ENCODE measurements at regions not wholly inside any gene's neighbourhood (a gene's known extent, or its start where the extent isn't known, plus 50 kb on each side); places are given as distances from the start of the nearest gene placed in this dataset.
A peak's percentile ranks its signal among the peaks of the same experiment; 100 is the strongest.

- H4K8ac ChIP-seq (ENCODE audit: extremely low read depth, insufficient read depth, low read length): no peak overlapping the region
- H2BK20ac ChIP-seq (ENCODE audit: low read length): no peak overlapping the region
- H4K20me1 ChIP-seq (replicated peaks in 1 of 2; ENCODE audit: control insufficient read depth in 1 of 2, insufficient read depth in 2 of 2, low read length in 2 of 2): no peaks in the 10 kb centered on the region
- H3K4me2 ChIP-seq (ENCODE audit: insufficient read depth in 1 of 2, low read depth in 2 of 2, low read length in 2 of 2): no peak overlapping the region
- H2AFZ ChIP-seq (ENCODE audit: low read length): no peak overlapping the region
- peaks cover 21 to 30% of the 10 kb centered on the region in 2 experiments; a peak in 2 of 4 replicates for H3K9me3 ChIP-seq (ENCODE audit: insufficient read depth in 2 of 2, low read depth in 1 of 2, low read length in 1 of 2)
- H3K23ac ChIP-seq (ENCODE audit: insufficient read length): no peak overlapping the region
- POLR2A ChIA-PET (ENCODE audit: partially characterized antibody): no interaction called here
- no peak overlapping the region for H2BK120ac ChIP-seq (replicated peaks; ENCODE audit: low read depth, low read length)
- no peaks in the 10 kb centered on the region for H3K23me2 ChIP-seq (ENCODE audit: low read depth, low read length)
- H2AK5ac ChIP-seq (ENCODE audit: low read depth, low read length): no peak overlapping the region
- H4K5ac ChIP-seq (ENCODE audit: insufficient read length, low read depth, low read length): no peak overlapping the region
- no peaks in the 10 kb centered on the region for H3K4me1 ChIP-seq (replicated peaks in 1 of 4; ENCODE audit: control insufficient read depth in 3 of 4, insufficient read depth in 4 of 4, low read length in 3 of 4)
- WGBS, 2 experiments (ENCODE audit: extremely low coverage in 1 of 2, insufficient coverage in 1 of 2, insufficient read length in 1 of 2, insufficient replicate concordance in 2 of 2, low coverage in 1 of 2, low lambda C conversion rate in 2 of 2, missing lambda C conversion rate in 1 of 2): 91% methylated on average over 4 of the region's 4 CpGs; no CpG with 5 or more reads in 1 of the 2 experiments
- no peak overlapping the region for H3K27ac ChIP-seq (ENCODE audit: low read depth, low read length)
- H3K18ac ChIP-seq (ENCODE audit: extremely low read depth, low read length): no peak overlapping the region
- H2BK5ac ChIP-seq (ENCODE audit: low read depth, low read length): no peak overlapping the region
- FAIRE-seq (no peak), DNase-seq (ENCODE audit: low read depth in 1 of 2, low spot score in 2 of 2) (no peak)
- no peaks in the 10 kb centered on the region for H3K79me1 ChIP-seq (ENCODE audit: low read depth, low read length)
- no peak overlapping the region for H2BK15ac ChIP-seq (ENCODE audit: low read length)
- no peak overlapping the region for H3K14ac ChIP-seq (ENCODE audit: insufficient read length)
- no peaks in the 10 kb centered on the region; a peak in 2 of 8 replicates for H3K36me3 ChIP-seq (ENCODE audit: control insufficient read depth in 2 of 4, insufficient read depth in 4 of 4, low read length in 3 of 4)
- no peak overlapping the region for H2BK12ac ChIP-seq (ENCODE audit: low read depth, low read length)
- H4K91ac ChIP-seq (replicated peaks; ENCODE audit: insufficient read length, low read length): no peak overlapping the region
- TF ChIP-seq ASH2L (IDR thresholded peaks at IDR 0.05; ENCODE audit: low read length) (no peak), EP300 (IDR thresholded peaks at IDR 0.05; ENCODE audit: borderline replicate concordance in 1 of 2, low read depth in 2 of 2, low read length in 2 of 2) (peak in 1 of 2 experiments; percentile 35; a peak in 1 of 3 replicates), EGR1 (IDR thresholded peaks at IDR 0.05; ENCODE audit: borderline replicate concordance, low read depth, low read length) (no peak), POLR2AphosphoS5 (IDR thresholded peaks at IDR 0.05; ENCODE audit: low read depth, low read length) (no peak)
- H3K4ac ChIP-seq (replicated peaks; ENCODE audit: insufficient read length, low read depth, low read length): no peak overlapping the region
- no peaks in the 10 kb centered on the region for H3K27me3 ChIP-seq (replicated peaks in 1 of 4; ENCODE audit: control insufficient read depth in 3 of 4, extremely low read depth in 1 of 4, insufficient read depth in 3 of 4, low read length in 3 of 4)
- no peak overlapping the region for H3K4me3 ChIP-seq (ENCODE audit: extremely low read depth in 1 of 4, insufficient read depth in 2 of 4, low read depth in 3 of 4, low read length in 4 of 4)
- CTCF ChIA-PET (ENCODE audit: partially characterized antibody): no interaction called here
- H3K9ac ChIP-seq (replicated peaks in 1 of 4; ENCODE audit: extremely low read depth in 1 of 4, low read depth in 3 of 4, low read length in 3 of 4): no peak overlapping the region
- H3K79me2 ChIP-seq (ENCODE audit: control insufficient read depth in 1 of 2, insufficient read depth in 2 of 2, low read length in 2 of 2): no peaks in the 10 kb centered on the region
- H3K56ac ChIP-seq (replicated peaks; ENCODE audit: insufficient read length, low read depth, low read length): no peak overlapping the region
Observed at GRCh38 chr12:31906557-31907301, 52.5 kb upstream of the RESF1 start.

Measured in H1 (cell line).